ENCODE measurements at regions not wholly inside any gene's neighbourhood (a gene's known extent, or its start where the extent isn't known, plus 50 kb on each side); places are given as distances from the start of the nearest gene placed in this dataset.

DNA sequence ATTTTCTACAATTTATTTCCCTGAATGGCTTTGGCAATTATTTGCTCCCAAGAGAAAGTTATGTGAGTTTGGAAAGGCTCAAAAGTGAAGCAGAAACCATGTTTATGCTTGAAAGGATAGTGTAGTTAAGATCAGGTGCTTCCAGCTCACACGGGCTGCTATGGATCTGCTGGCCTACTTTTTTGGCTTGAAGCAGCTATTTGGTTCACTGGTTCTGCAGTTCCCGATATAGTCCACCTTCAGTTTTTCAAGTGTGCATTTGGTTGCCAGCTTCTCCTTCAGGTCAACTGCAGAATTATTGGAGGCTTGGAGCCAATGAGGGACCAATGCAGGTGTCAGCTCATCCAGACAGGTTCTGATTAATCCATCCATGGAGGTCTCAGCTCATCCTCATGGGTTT is 484.3 kb upstream of the SEMA3A start:
- TF ChIP-seq, protein P1, sequence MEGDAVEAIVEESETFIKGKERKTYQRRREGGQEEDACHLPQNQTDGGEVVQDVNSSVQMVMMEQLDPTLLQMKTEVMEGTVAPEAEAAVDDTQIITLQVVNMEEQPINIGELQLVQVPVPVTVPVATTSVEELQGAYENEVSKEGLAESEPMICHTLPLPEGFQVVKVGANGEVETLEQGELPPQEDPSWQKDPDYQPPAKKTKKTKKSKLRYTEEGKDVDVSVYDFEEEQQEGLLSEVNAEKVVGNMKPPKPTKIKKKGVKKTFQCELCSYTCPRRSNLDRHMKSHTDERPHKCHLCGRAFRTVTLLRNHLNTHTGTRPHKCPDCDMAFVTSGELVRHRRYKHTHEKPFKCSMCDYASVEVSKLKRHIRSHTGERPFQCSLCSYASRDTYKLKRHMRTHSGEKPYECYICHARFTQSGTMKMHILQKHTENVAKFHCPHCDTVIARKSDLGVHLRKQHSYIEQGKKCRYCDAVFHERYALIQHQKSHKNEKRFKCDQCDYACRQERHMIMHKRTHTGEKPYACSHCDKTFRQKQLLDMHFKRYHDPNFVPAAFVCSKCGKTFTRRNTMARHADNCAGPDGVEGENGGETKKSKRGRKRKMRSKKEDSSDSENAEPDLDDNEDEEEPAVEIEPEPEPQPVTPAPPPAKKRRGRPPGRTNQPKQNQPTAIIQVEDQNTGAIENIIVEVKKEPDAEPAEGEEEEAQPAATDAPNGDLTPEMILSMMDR (IDR thresholded peaks at IDR 0.05; ENCODE audit: low read depth, low read length): no peak
- ChIA-PET POLR2A (no interaction called here), CTCF (interaction anchor here (1.3 kb wide), 1 partner anchor 30 kb away, joined by 3 read pairs; no protein-coding TSS in a partner anchor)
- Histone ChIP-seq H3K4me3 (ENCODE audit: low read depth, low read length) (no peak overlapping the region), H3K27ac (ENCODE audit: low read depth, low read length) (no peak overlapping the region), H3K9me3 (ENCODE audit: control insufficient read depth, insufficient read depth, low read length) (no peaks in the 10 kb centered on the region), H3K27me3 (ENCODE audit: control insufficient read depth, insufficient read depth, low read length) (no peaks in the 10 kb centered on the region)
- no peak for DNase-seq (ENCODE audit: low read depth, low spot score)

- CTCF ChIA-PET: no interaction called here
Observed at GRCh38 chr7:84677117-84677732, 482.6 kb upstream of the SEMA3A start.

GRCh38 chr7:84675633-84676034 is 481.0 kb upstream of the SEMA3A start:
- no peak overlapping the region for H3K27ac ChIP-seq (ENCODE audit: low read depth, low read length)
- TF ChIP-seq, protein P1 (IDR thresholded peaks at IDR 0.05; ENCODE audit: low read depth, low read length): no peak
- ChIA-PET POLR2A (no interaction called here), CTCF (interaction anchor here (1.0 kb wide), 1 partner anchor 740 kb away, joined by 3 read pairs; no protein-coding TSS in a partner anchor)
- DNase-seq (ENCODE audit: low read depth, low spot score): no peak
- no peaks in the 10 kb centered on the region for H3K27me3 ChIP-seq (ENCODE audit: control insufficient read depth, insufficient read depth, low read length)
- no peaks in the 10 kb centered on the region for H3K9me3 ChIP-seq (ENCODE audit: control insufficient read depth, insufficient read depth, low read length)
- no peak overlapping the region for H3K4me3 ChIP-seq (ENCODE audit: low read depth, low read length)

More at GRCh38 chr7:84677117-84677732, 482.6 kb upstream of the SEMA3A start:
- POLR2A ChIA-PET: no interaction called here
- DNase-seq (ENCODE audit: low read depth, low spot score): no peak
- Histone ChIP-seq H3K27me3 (ENCODE audit: control insufficient read depth, insufficient read depth, low read length) (no peaks in the 10 kb centered on the region), H3K27ac (ENCODE audit: low read depth, low read length) (no peak overlapping the region), H3K9me3 (ENCODE audit: control insufficient read depth, insufficient read depth, low read length) (no peaks in the 10 kb centered on the region), H3K4me3 (ENCODE audit: low read depth, low read length) (no peak overlapping the region)
- TF ChIP-seq, protein P1 (IDR thresholded peaks at IDR 0.05; ENCODE audit: low read depth, low read length): no peak

- CTCF ChIA-PET: no interaction called here
- no peak for DNase-seq (ENCODE audit: low read depth, low spot score)
- Histone ChIP-seq H3K27me3 (ENCODE audit: control insufficient read depth, insufficient read depth, low read length) (no peaks in the 10 kb centered on the region), H3K27ac (ENCODE audit: low read depth, low read length) (no peak overlapping the region), H3K9me3 (ENCODE audit: control insufficient read depth, insufficient read depth, low read length) (no peaks in the 10 kb centered on the region), H3K4me3 (ENCODE audit: low read depth, low read length) (no peak overlapping the region)
- POLR2A ChIA-PET: no interaction called here
- TF ChIP-seq, protein P1 (IDR thresholded peaks at IDR 0.05; ENCODE audit: low read depth, low read length): no peak
Observed at GRCh38 chr7:84674236-84674913, 479.8 kb upstream of the SEMA3A start.

GRCh38 chr7:84669177-84669732 is 474.7 kb upstream of the SEMA3A start:
- no peak for DNase-seq (ENCODE audit: low read depth, low spot score)
- Histone ChIP-seq H3K27ac (ENCODE audit: low read depth, low read length) (no peak overlapping the region), H3K4me3 (ENCODE audit: low read depth, low read length) (no peak overlapping the region), H3K9me3 (ENCODE audit: control insufficient read depth, insufficient read depth, low read length) (no peaks in the 10 kb centered on the region), H3K27me3 (ENCODE audit: control insufficient read depth, insufficient read depth, low read length) (no peaks in the 10 kb centered on the region)
- TF ChIP-seq, protein P1 (IDR thresholded peaks at IDR 0.05; ENCODE audit: low read depth, low read length): no peak
- POLR2A ChIA-PET: no interaction called here
- CTCF ChIA-PET: no interaction called here

All from AG04450 (cell line).